ENCODE measurements at regions not wholly inside any gene's neighbourhood (a gene's known extent, or its start where the extent isn't known, plus 50 kb on each side); places are given as distances from the start of the nearest gene placed in this dataset.
A peak's percentile ranks its signal among the peaks of the same experiment; 100 is the strongest.

GRCh38 chr12:24561882-24562770 lies 386.8 kb downstream of the BCAT1 start:
- DNase-seq (ENCODE audit: insufficient read length, low spot score) (peak; percentile 38), FAIRE-seq (no peak)

- no peak for FAIRE-seq
- DNase-seq (ENCODE audit: insufficient read length, low spot score), result no peak
These were observed 387.5 kb downstream of the BCAT1 start for GRCh38 chr12:24561411-24561871.

- no peak for FAIRE-seq
- DNase-seq (ENCODE audit: insufficient read length, low spot score), result no peak
These were observed 388.1 kb downstream of the BCAT1 start for GRCh38 chr12:24560831-24561271.

GRCh38 chr12:24560192-24560775 lies 388.6 kb downstream of the BCAT1 start:
- no peak for FAIRE-seq
- no peak for DNase-seq (ENCODE audit: insufficient read length, low spot score)

- no peak for FAIRE-seq
- no peak for DNase-seq (ENCODE audit: insufficient read length, low spot score)
These were observed 391.2 kb downstream of the BCAT1 start for GRCh38 chr12:24557738-24558137.

GRCh38 chr12:24555730-24556129 lies 393.2 kb downstream of the BCAT1 start:
- DNase-seq (ENCODE audit: insufficient read length, low spot score) (no peak), FAIRE-seq (no peak)

- DNase-seq (ENCODE audit: insufficient read length, low spot score) (no peak), FAIRE-seq (no peak)
These were observed 394.1 kb downstream of the BCAT1 start for GRCh38 chr12:24554612-24555295.

DNA sequence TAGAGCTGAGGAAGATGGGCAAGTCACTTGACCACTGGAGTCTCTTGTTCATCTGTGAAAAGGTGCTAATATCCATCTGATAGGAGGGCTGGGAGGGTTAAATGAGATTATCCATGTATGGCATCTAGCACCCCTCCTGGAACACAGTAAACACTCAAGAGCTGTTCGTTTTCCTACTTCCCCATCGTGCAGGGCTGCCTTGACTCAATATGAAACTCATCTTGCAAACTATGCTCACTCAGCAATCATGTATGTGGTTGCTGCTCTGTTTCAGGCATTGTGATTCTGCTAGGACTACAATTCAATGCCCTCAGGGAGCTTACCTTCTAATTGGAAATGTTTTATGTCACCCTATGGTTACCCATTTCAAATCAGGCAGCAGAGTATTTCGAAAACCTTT lies 395.6 kb downstream of the BCAT1 start:
- FAIRE-seq, result no peak

DNA sequence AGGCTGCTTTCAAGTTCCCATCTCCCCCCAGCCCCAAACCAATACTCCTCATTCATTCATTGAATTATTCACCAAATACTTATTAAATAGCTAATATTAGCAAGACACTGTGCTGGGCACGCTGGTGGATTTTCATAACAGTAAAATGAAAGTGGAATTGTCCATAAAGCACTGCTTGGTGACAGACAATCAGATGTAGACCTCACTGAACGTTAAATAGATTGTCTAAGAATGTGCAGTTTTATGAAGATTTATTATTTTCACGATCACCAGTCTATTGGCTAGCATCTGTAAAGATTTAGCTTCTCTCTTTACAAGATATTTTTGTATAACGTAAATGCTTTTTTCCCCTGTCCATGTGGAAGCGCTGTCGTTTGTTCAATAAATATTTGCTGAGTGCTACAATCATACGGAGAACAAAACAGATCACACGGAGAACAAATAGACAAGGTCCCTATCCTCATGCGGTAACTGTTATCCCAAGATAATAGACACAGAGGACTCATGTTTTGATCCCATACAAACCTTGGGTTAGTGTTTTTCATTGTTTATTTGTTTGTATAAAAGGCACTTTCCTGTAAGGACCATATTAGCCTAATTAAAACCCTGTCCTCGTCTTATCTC lies 397.6 kb downstream of the BCAT1 start:
- FAIRE-seq (no peak), DNase-seq (ENCODE audit: insufficient read length, low spot score) (no peak)

More for the DNA sequence above, 395.6 kb downstream of the BCAT1 start:
- DNase-seq (ENCODE audit: insufficient read length, low spot score), result no peak

- DNase-seq (ENCODE audit: insufficient read length, low spot score) (no peak), FAIRE-seq (no peak)
These were observed 398.3 kb downstream of the BCAT1 start for GRCh38 chr12:24550609-24551008.

DNA sequence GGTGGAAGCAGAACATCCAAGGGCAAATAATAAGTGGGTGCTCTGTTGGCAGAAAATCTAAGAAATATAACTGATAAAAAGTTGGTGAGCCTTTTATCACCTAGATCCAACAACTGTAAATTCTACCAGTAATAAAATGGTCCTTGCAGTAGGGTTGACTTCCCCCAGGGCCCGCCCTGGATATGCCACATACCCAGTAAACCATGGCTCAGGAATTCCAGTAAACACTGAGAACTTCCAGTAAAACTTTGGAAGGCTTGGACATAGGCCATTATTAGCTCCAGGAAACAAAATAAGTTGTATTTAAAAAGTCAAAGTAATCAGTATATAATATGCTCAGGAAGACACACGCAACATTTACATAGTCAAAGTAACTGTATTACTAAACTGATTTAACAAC lies 402.2 kb downstream of the BCAT1 start:
- DNase-seq (ENCODE audit: insufficient read length, low spot score), result no peak
- FAIRE-seq, result no peak

GRCh38 chr12:24546084-24546483 lies 402.8 kb downstream of the BCAT1 start:
- no peak for FAIRE-seq
- no peak for DNase-seq (ENCODE audit: insufficient read length, low spot score)

DNA sequence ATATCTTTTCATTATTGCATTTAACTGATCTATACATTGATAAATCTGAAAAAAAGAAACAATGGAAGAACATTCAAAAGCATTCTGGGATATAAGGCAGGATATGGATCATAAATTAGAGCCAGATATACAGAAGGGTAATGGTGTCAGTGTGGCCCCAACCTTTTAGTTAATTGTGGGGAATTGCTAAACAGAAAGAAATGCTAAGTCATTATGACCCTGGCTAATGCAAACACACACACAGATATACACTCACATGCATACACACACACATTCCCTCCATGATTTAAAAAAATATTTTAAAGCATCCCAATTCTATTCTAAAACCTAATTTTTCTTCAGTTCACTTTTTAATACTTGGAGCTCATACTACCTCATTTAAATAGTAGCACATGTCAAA lies 404.5 kb downstream of the BCAT1 start:
- no peak for DNase-seq (ENCODE audit: insufficient read length, low spot score)
- no peak for FAIRE-seq

DNA sequence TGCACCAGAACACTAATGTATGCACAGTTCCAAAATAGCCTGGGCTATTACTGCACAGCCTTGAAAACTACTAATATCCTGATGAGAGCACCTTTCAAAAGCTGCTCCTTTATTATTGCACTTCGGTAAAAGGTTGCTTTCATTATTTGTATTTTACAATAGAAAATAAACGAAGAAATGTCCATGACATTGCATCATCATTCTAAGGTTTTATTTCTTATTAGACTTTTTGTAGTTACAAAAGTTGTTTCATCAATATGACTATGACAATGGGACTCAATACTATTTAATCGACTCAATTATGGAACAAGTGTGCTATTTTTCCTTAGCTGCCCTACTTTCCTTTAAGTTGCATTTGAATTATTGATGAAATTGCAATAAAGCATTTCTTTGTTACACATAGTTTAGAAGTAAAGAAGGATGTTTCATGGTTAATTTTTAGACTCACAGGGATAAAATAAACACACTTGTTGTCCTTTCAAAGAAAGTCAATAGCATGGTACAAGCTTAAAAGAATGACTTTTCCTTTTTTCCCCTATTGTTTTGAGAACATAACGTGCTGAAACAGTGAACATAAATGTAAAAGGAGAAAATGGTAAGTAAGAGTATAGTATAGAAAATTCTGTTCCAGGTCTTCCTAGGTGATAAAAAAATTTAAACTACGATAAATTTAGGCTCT lies 407.6 kb downstream of the BCAT1 start:
- FAIRE-seq, result no peak
- DNase-seq (ENCODE audit: insufficient read length, low spot score), result no peak

DNA sequence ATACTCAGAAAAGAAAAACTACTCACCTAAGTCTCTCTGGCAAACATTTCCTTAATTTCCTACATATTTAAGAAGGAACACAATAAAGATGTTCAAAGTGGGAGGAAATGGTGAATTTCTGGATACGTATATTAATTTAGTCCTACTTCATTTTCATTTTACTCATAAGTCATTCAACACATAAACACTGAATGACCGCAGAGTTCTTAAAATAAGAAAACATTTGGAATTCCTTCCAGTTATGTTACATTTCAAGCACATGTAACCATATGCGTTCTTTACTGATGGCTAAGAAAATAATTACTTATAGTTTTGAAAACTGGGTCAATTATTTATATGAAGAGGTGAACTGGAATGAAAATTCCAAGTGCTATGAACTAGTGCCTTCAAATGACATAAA lies 409.3 kb downstream of the BCAT1 start:
- FAIRE-seq, result no peak
- DNase-seq (ENCODE audit: insufficient read length, low spot score), result no peak

DNA sequence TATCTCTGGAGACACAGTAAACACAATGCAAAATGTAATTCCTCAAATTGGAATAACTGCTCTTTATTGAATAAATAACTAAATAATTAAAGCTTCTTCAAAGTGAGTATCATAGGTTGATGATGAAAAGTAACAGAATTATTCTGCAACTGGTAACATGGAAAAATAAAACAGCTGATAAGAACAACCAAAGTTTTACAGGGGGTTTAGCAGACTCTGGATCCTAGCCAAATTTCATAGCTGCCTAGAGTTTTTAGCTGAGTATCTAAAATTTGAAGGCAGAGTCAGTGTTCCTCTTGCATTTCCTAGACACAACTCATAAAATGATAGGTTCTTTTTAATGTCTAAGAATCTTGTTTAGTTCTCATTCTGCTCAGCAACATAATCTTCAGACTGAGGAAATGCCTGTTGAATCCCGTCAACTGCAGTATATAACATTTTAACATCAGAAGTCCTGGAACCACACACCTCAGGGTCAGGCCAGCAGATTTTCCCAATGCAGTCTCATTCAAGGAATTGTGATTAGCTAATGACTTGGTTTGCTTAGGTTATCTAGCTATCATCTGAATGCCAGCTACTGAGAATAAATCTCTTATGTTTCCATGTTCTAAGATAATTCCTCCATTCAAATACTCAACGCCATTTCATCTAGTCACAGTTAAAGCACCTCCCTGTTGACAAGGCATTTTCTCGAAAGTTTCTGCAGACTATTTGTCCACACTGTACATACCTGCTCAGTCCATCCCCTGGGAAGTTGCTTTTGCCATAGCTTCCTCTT lies 411.6 kb downstream of the BCAT1 start:
- FAIRE-seq, result no peak

GRCh38 chr12:24535334-24536069 lies 413.4 kb downstream of the BCAT1 start:
- no peak for FAIRE-seq
- DNase-seq (ENCODE audit: insufficient read length, low spot score), result no peak

More for the DNA sequence above, 411.6 kb downstream of the BCAT1 start:
- DNase-seq (ENCODE audit: insufficient read length, low spot score), result no peak

GRCh38 chr12:24534622-24535021 lies 414.3 kb downstream of the BCAT1 start:
- no peak for DNase-seq (ENCODE audit: insufficient read length, low spot score)
- no peak for FAIRE-seq

GRCh38 chr12:24533716-24534352 lies 415.1 kb downstream of the BCAT1 start:
- no peak for FAIRE-seq

More at GRCh38 chr12:24533716-24534352, 415.1 kb downstream of the BCAT1 start:
- DNase-seq (ENCODE audit: insufficient read length, low spot score), result no peak

Measured in GM19239 (cell line).